H9 (cell line): ENCODE measurements at regions not wholly inside any gene's neighbourhood (a gene's known extent, or its start where the extent isn't known, plus 50 kb on each side); places are given as distances from the start of the nearest gene placed in this dataset.

ENCODE experiments used
- DNase-seq: peaks from one replicate; pipeline ENCODE4 v3.0.0-alpha.2; 2017
- H2AFZ ChIP-seq: one replicate; pipeline ENCODE4 v1.6.1; 2013; ENCODE audit warnings: mild to moderate bottlenecking, low read length, control low read depth, moderate library complexity
- H2AK5ac ChIP-seq: 2 replicates; pipeline ENCODE4 v1.6.1; 2013; ENCODE audit warnings: low read length, control low read depth, mixed read lengths; ENCODE audit not compliant: insufficient read length
- H2BK120ac ChIP-seq: one replicate; pipeline ENCODE4 v1.6.1; 2013; ENCODE audit warnings: low read depth, mild to moderate bottlenecking, low read length, control low read depth, inconsistent platforms; ENCODE audit not compliant: poor library complexity, severe bottlenecking
- H2BK12ac ChIP-seq: 2 replicates; pipeline ENCODE4 v1.6.1; 2013; ENCODE audit warnings: low read length, control low read depth, mixed read lengths, low read depth; ENCODE audit not compliant: insufficient read length
- H2BK15ac ChIP-seq: 2 replicates; pipeline ENCODE4 v1.6.1; 2013; ENCODE audit warnings: low read depth, low read length, control low read depth
- H2BK20ac ChIP-seq: one replicate; pipeline ENCODE4 v1.6.1; 2013; ENCODE audit warnings: low read depth, mild to moderate bottlenecking, low read length, control low read depth, inconsistent platforms; ENCODE audit not compliant: poor library complexity, severe bottlenecking
- H2BK5ac ChIP-seq: 2 replicates; pipeline ENCODE4 v1.6.1; 2013; ENCODE audit warnings: low read length, control low read depth, mixed read lengths; ENCODE audit not compliant: insufficient read length
- H3K14ac ChIP-seq: 2 replicates; pipeline ENCODE4 v1.6.1; 2013; ENCODE audit warnings: low read length, control low read depth; ENCODE audit not compliant: insufficient read depth
- H3K18ac ChIP-seq: 2 replicates; pipeline ENCODE4 v1.6.1; 2013; ENCODE audit warnings: low read depth, mild to moderate bottlenecking, mixed read lengths, low read length, control low read depth; ENCODE audit not compliant: insufficient read length
- H3K23ac ChIP-seq: 2 replicates; pipeline ENCODE4 v1.6.1; 2013; ENCODE audit warnings: low read length, control low read depth, mixed read lengths, low read depth; ENCODE audit not compliant: insufficient read length
- H3K23me2 ChIP-seq: 2 replicates; pipeline ENCODE4 v1.6.1; 2013; ENCODE audit warnings: low read depth, mild to moderate bottlenecking, mixed read lengths, low read length, control low read depth; ENCODE audit not compliant: insufficient read length, poor library complexity, severe bottlenecking
- H3K27ac ChIP-seq: 2 replicates; pipeline ENCODE4 v1.5.1; 2013; ENCODE audit warnings: low read length, control low read depth, mixed read lengths, low read depth; ENCODE audit not compliant: insufficient read length
- H3K27me3 ChIP-seq: 2 replicates; pipeline ENCODE4 v1.6.1; 2013; ENCODE audit warnings: low read length, control low read depth, inconsistent platforms; ENCODE audit not compliant: insufficient read depth
- H3K4ac ChIP-seq: 2 replicates; pipeline ENCODE4 v1.6.1; 2013; ENCODE audit warnings: low read depth, mild to moderate bottlenecking, control low read depth, inconsistent platforms, low read length, moderate library complexity
- H3K4me1 ChIP-seq: 2 replicates; pipeline ENCODE4 v1.6.1; 2013; ENCODE audit warnings: low read length, control low read depth, inconsistent platforms; ENCODE audit not compliant: insufficient read depth
- H3K4me2 ChIP-seq: 2 replicates; pipeline ENCODE4 v1.6.1; 2013; ENCODE audit warnings: low read length, control low read depth, mixed read lengths; ENCODE audit not compliant: insufficient read length, insufficient read depth
- H3K56ac ChIP-seq: 2 replicates; pipeline ENCODE4 v1.6.1; 2013; ENCODE audit warnings: low read depth, mild to moderate bottlenecking, mixed read lengths, low read length, control low read depth; ENCODE audit not compliant: insufficient read length
- H3K79me1 ChIP-seq: 2 replicates; pipeline ENCODE4 v1.6.1; 2013; ENCODE audit warnings: low read depth, mild to moderate bottlenecking, moderate library complexity, low read length, control low read depth, inconsistent platforms; ENCODE audit not compliant: insufficient read depth, poor library complexity, severe bottlenecking
- H3K79me2 ChIP-seq: 2 replicates; pipeline ENCODE4 v1.6.1; 2013; ENCODE audit warnings: low read length, control low read depth, inconsistent platforms; ENCODE audit not compliant: insufficient read depth
- H3K9ac ChIP-seq: 2 replicates; pipeline ENCODE4 v1.6.1; 2013; ENCODE audit warnings: low read length, control low read depth, mixed read lengths; ENCODE audit not compliant: insufficient read length; ENCODE audit errors: extremely low read depth
- H3K9me3 ChIP-seq: one replicate; pipeline ENCODE4 v1.6.1; 2013; ENCODE audit warnings: low read depth, low read length, inconsistent platforms; ENCODE audit not compliant: control insufficient read depth
- H3T11ph ChIP-seq: one replicate; pipeline ENCODE4 v1.6.1; 2013; ENCODE audit warnings: mild to moderate bottlenecking, low read length, control low read depth, inconsistent platforms
- H4K20me1 ChIP-seq: one replicate; pipeline ENCODE4 v1.6.1; 2013; ENCODE audit not compliant: control insufficient read depth, insufficient read length, insufficient read depth
- H4K5ac ChIP-seq: 2 replicates; pipeline ENCODE4 v1.6.1; 2013; ENCODE audit warnings: low read depth, mild to moderate bottlenecking, mixed read lengths, low read length, control low read depth; ENCODE audit not compliant: insufficient read length
- H4K8ac ChIP-seq: replicated peaks from 2 replicates; pipeline ENCODE4 v1.6.1; 2013; ENCODE audit warnings: low read length, control low read depth, mixed read lengths, low read depth; ENCODE audit not compliant: insufficient read length
- H4K91ac ChIP-seq: 2 replicates; pipeline ENCODE4 v1.6.1; 2013; ENCODE audit warnings: low read depth, mild to moderate bottlenecking, moderate library complexity, mixed read lengths, low read length, control low read depth; ENCODE audit not compliant: insufficient read length
- H3K27ac Mint-ChIP-seq, 3 experiments: 2 replicates in 2 of 3; 3 replicates in 1 of 3; pipeline ENCODE4 v1.8.0; 2020 to 2021; ENCODE audit warnings: mixed read lengths in 3 of 3, mild to moderate bottlenecking in 1 of 3, moderate library complexity in 1 of 3
- H3K27me3 Mint-ChIP-seq: 2 replicates; pipeline ENCODE4 v1.8.0; 2021; ENCODE audit warnings: low read depth, mild to moderate bottlenecking, moderate library complexity, mixed read lengths
- H3K36me3 Mint-ChIP-seq, 3 experiments: 2 replicates in 2 of 3; 3 replicates in 1 of 3; pipeline ENCODE4 v1.8.0; 2020 to 2021; ENCODE audit warnings: low read depth in 3 of 3, mixed read lengths in 3 of 3; ENCODE audit not compliant: insufficient read depth in 1 of 3
- H3K4me1 Mint-ChIP-seq, 2 experiments: 2 replicates each; pipeline ENCODE4 v1.8.0; 2020; ENCODE audit warnings: mixed read lengths in 2 of 2
- H3K4me3 Mint-ChIP-seq, 2 experiments: 2 replicates in 1 of 2; 3 replicates in 1 of 2; pipeline ENCODE4 v1.8.0; 2020 to 2021; ENCODE audit warnings: mild to moderate bottlenecking in 2 of 2, mixed read lengths in 2 of 2, moderate library complexity in 1 of 2
- H3K9me3 Mint-ChIP-seq, 2 experiments: 2 replicates in 1 of 2; 3 replicates in 1 of 2; pipeline ENCODE4 v1.8.0; 2020; ENCODE audit warnings: mild to moderate bottlenecking in 2 of 2, mixed read lengths in 2 of 2, moderate library complexity in 1 of 2
- WGBS: extraction: QIAGEN DNeasy Blood & Tissue Kit; methylation state at CpG from one replicate; pipeline ENCODE4 v1.1.7; 2013; ENCODE audit warnings: missing lambda C conversion rate, low lambda C conversion rate, mixed read lengths; ENCODE audit not compliant: insufficient read length; ENCODE audit errors: extremely low coverage; 5-methylcytosine and 5-hydroxymethylcytosine counted together
- TF ChIP-seq, protein P1 (sequence below): fragments of 200-600 bp; sonication (generic); conservative IDR thresholded peaks from 3 replicates; pipeline ENCODE4 v1.8.0; 2021; ENCODE audit warnings: antibody characterized with exemption, mild to moderate bottlenecking

DNA sequence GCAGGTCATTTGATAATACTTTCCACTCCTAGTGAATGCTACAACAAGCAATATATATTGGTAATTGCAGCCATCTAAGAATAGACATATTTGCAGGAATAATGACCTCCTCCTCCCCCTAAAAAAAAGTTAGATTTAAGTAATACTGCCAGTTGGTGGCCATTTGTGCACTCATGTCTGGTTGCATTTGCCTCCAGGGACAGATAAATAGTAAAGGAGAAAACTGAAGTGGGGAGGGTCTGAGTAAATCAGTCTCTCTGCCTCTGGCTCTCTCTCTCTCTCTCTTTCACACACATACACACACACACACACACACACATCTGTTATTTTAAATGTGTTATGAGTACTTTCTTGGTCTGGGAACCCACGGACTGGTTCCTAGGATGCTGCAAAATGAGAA lies 125.5 kb upstream of the UQCRFS1 start:
- Histone ChIP-seq H3K27me3 (no peaks in the 10 kb centered on the region), H2AFZ (no peak overlapping the region), H3K23ac (no peak overlapping the region), H3K23me2 (no peaks in the 10 kb centered on the region), H4K91ac (no peak overlapping the region), H3K56ac (no peak overlapping the region), H4K20me1 (no peaks in the 10 kb centered on the region), H3K18ac (no peak overlapping the region), H2BK5ac (no peak overlapping the region), H3K9me3 (no peaks in the 10 kb centered on the region), H3K9ac (no peak overlapping the region), H4K5ac (no peak overlapping the region), H2BK15ac (no peak overlapping the region), H2BK20ac (no peak overlapping the region), H3K79me2 (no peaks in the 10 kb centered on the region), H2AK5ac (no peak overlapping the region), H2BK12ac (no peak overlapping the region), H3K4me2 (no peak overlapping the region), H3K4ac (no peak overlapping the region), H3K79me1 (no peaks in the 10 kb centered on the region), H2BK120ac (no peak overlapping the region), H3K4me1 (no peaks in the 10 kb centered on the region), H3K14ac (no peak overlapping the region), H3T11ph (no peak overlapping the region), H4K8ac (no peak overlapping the region), H3K27ac (no peak overlapping the region)
- no peak for DNase-seq
- WGBS, result no CpG with 5 or more reads among the region's 1 CpG
- H3K4me1 Mint-ChIP-seq, result no peaks in the 10 kb centered on the region
- H3K36me3 Mint-ChIP-seq, result peaks cover 0 to 5% (median 4%) of the 10 kb centered on the region in 3 experiments; a peak in 4 of 7 replicates
- no peak overlapping the region for H3K27ac Mint-ChIP-seq
- peaks cover 13% of the 10 kb centered on the region for H3K27me3 Mint-ChIP-seq
- peaks cover 19 to 24% of the 10 kb centered on the region in 2 experiments for H3K9me3 Mint-ChIP-seq
- no peak overlapping the region for H3K4me3 Mint-ChIP-seq
- TF ChIP-seq, protein P1, sequence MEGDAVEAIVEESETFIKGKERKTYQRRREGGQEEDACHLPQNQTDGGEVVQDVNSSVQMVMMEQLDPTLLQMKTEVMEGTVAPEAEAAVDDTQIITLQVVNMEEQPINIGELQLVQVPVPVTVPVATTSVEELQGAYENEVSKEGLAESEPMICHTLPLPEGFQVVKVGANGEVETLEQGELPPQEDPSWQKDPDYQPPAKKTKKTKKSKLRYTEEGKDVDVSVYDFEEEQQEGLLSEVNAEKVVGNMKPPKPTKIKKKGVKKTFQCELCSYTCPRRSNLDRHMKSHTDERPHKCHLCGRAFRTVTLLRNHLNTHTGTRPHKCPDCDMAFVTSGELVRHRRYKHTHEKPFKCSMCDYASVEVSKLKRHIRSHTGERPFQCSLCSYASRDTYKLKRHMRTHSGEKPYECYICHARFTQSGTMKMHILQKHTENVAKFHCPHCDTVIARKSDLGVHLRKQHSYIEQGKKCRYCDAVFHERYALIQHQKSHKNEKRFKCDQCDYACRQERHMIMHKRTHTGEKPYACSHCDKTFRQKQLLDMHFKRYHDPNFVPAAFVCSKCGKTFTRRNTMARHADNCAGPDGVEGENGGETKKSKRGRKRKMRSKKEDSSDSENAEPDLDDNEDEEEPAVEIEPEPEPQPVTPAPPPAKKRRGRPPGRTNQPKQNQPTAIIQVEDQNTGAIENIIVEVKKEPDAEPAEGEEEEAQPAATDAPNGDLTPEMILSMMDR, result no peak
